Right lobe of liver (tissue), 6 donors: ENCODE measurements at regions not wholly inside any gene's neighbourhood (a gene's known extent, or its start where the extent isn't known, plus 50 kb on each side); places are given as distances from the start of the nearest gene placed in this dataset.

Source experiments
- ATAC-seq, 4 donors: fragments of 200-7000 bp; cut with Tn5 transposase; one replicate each; pipeline ENCODE4 v1.9.1; 2020; ENCODE audit warnings: mild to moderate bottlenecking in 4 of 4, moderate library complexity in 4 of 4
- DNase-seq, 3 donors: peaks; one replicate each; pipeline ENCODE4 v3.0.0-alpha.2; 2020
- H3K27ac ChIP-seq, 3 donors: fragments of 200-600 bp; one replicate each; pipeline ENCODE4 v1.8.0; 2022
- H3K27me3 ChIP-seq, 2 donors: fragments of 200-600 bp; one replicate each; pipeline ENCODE4 v1.8.0; 2022
- H3K36me3 ChIP-seq, 4 donors: fragments of 200-600 bp; sonication (generic) in 1 of 4; one replicate each; pipeline versions ENCODE4 v1.5.1 to v1.8.0; 2017 to 2022; ENCODE audit warnings: control low read depth in 1 of 4
- H3K4me1 ChIP-seq, 4 donors: fragments of 200-600 bp; sonication (generic) in 1 of 4; one replicate each; pipeline versions ENCODE4 v1.5.1 to v1.8.0; 2017 to 2022; ENCODE audit warnings: control low read depth in 1 of 4
- H3K4me3 ChIP-seq, 3 donors: fragments of 200-600 bp; one replicate each; pipeline ENCODE4 v1.8.0; 2022
- H3K9me3 ChIP-seq, 4 donors: fragments of 200-600 bp; sonication (generic) in 1 of 4; one replicate each; pipeline versions ENCODE4 v1.5.1 to v1.8.0; 2017 to 2022; ENCODE audit warnings: control low read depth in 1 of 4
- CTCF ChIP-seq, 4 donors: fragments of 200-600 bp in 3 of 4; fragments of 450-650 bp in 1 of 4; IDR thresholded peaks; one replicate each; pipeline versions ENCODE4 v1.5.1 to v1.8.0; 2016 to 2022; ENCODE audit warnings: antibody characterized with exemption in 4 of 4, mild to moderate bottlenecking in 2 of 4
- POLR2A ChIP-seq: fragments of 450-650 bp; IDR thresholded peaks from one replicate; pipeline ENCODE4 v1.6.1; 2017; ENCODE audit warnings: antibody characterized with exemption, mild to moderate bottlenecking
- WGBS: methylation state at CpG from one replicate; pipeline ENCODE4 v1.1.6; 2018; ENCODE audit warnings: low coverage, low lambda C conversion rate; ENCODE audit not compliant: insufficient coverage; ENCODE audit errors: missing lambda C conversion rate; 5-methylcytosine and 5-hydroxymethylcytosine counted together
- intact Hi-C, 2 donors: fragments of 100-400 bp; cut with DNase I; formaldehyde crosslinking; loops; one replicate each; pipeline versions ENCODE4 v1.11.2 to v1.14.1; 2022
- donor health status: DM: no; HTN: yes; CAD: no.
- donor health status: DM: no; HTN: no; CAD: no.
- donor health status: DM: no; HTN: no; CAD: no.
- donor health status: DM: no; HTN: yes; CAD: no.
- donor health status: DM: no; HTN: yes; CAD: no.

- no peaks in the 10 kb centered on the region for H3K9me3 ChIP-seq
- no peak overlapping the region for H3K27ac ChIP-seq
- WGBS = 40% methylated on average over 1 of the region's 11 CpGs
- ATAC-seq (peak; percentile 52 to 77 (median 70)), DNase-seq (no peak)
- H3K36me3 ChIP-seq = no peaks in the 10 kb centered on the region
- H3K4me1 ChIP-seq = peaks cover 0 to 4% (median 0%) of the 10 kb centered on the region in 4 donors
- no peak overlapping the region for H3K4me3 ChIP-seq
- H3K27me3 ChIP-seq = no peaks in the 10 kb centered on the region
- intact Hi-C loops = no loop called here
- TF ChIP-seq CTCF (IDR thresholded peaks at IDR 0.05) (peak in 3 of 4 donors; percentile 21 to 42 (median 40)), POLR2A (no peak)
Measured at GRCh38 chr12:116687888-116688287, 50.0 kb downstream of the SPRING1 start.

GRCh38 chr12:116684891-116685290 is 53.0 kb downstream of the SPRING1 start:
- Histone ChIP-seq H3K4me3 (no peak overlapping the region), H3K27ac (no peak overlapping the region), H3K27me3 (no peaks in the 10 kb centered on the region), H3K4me1 (no peaks in the 10 kb centered on the region), H3K9me3 (no peaks in the 10 kb centered on the region), H3K36me3 (no peaks in the 10 kb centered on the region)
- ATAC-seq (no peak), DNase-seq (no peak)
- WGBS = 75% methylated on average over 3 of the region's 3 CpGs
- TF ChIP-seq POLR2A (no peak), CTCF (IDR thresholded peaks at IDR 0.05) (no peak)
- intact Hi-C loops = no loop called here

GRCh38 chr12:116677202-116677661 is 60.6 kb downstream of the SPRING1 start:
- 53% methylated on average over 4 of the region's 4 CpGs for WGBS
- ATAC-seq (peak in 2 of 4 donors; percentile 18 to 23), DNase-seq (no peak)
- Histone ChIP-seq H3K27ac (no peak overlapping the region), H3K4me1 (peaks cover 0 to 26% (median 12%) of the 10 kb centered on the region in 4 donors), H3K36me3 (no peaks in the 10 kb centered on the region), H3K9me3 (no peaks in the 10 kb centered on the region), H3K27me3 (no peaks in the 10 kb centered on the region), H3K4me3 (no peak overlapping the region)
- intact Hi-C loops = no loop called here
- TF ChIP-seq CTCF (IDR thresholded peaks at IDR 0.05) (no peak), POLR2A (no peak)

- TF ChIP-seq POLR2A = no peak
- no peak overlapping the region for H3K4me3 ChIP-seq
Measured at GRCh38 chr12:116675339-116676107, 62.3 kb downstream of the SPRING1 start.

GRCh38 chr12:116674643-116675183 is 63.2 kb downstream of the SPRING1 start:
- Histone ChIP-seq H3K4me1 (peaks cover 0 to 26% (median 12%) of the 10 kb centered on the region in 4 donors), H3K9me3 (no peaks in the 10 kb centered on the region), H3K36me3 (no peaks in the 10 kb centered on the region), H3K27ac (no peak overlapping the region), H3K4me3 (no peak overlapping the region), H3K27me3 (no peaks in the 10 kb centered on the region)
- intact Hi-C loops = no loop called here
- TF ChIP-seq CTCF (IDR thresholded peaks at IDR 0.05) = no peak
- no peak for TF ChIP-seq POLR2A
- no peak for ATAC-seq
- no peak for DNase-seq
- WGBS = 73% methylated on average over 5 of the region's 5 CpGs

More at GRCh38 chr12:116675339-116676107, 62.3 kb downstream of the SPRING1 start:
- Histone ChIP-seq H3K27me3 (no peaks in the 10 kb centered on the region), H3K4me1 (peaks cover 0 to 26% (median 12%) of the 10 kb centered on the region in 4 donors), H3K27ac (peak overlapping the region in 2 of 3 donors; percentile 8 to 11), H3K36me3 (no peaks in the 10 kb centered on the region), H3K9me3 (no peaks in the 10 kb centered on the region)
- WGBS = 20% methylated on average over 12 of the region's 18 CpGs
- peak; percentile 33 to 73 (median 66) for ATAC-seq
- peak in 2 of 3 donors; percentile 41 to 67 for DNase-seq
- intact Hi-C loops = no loop called here
